ENCODE measurements at regions not wholly inside any gene's neighbourhood (a gene's known extent, or its start where the extent isn't known, plus 50 kb on each side); places are given as distances from the start of the nearest gene placed in this dataset.

DNA sequence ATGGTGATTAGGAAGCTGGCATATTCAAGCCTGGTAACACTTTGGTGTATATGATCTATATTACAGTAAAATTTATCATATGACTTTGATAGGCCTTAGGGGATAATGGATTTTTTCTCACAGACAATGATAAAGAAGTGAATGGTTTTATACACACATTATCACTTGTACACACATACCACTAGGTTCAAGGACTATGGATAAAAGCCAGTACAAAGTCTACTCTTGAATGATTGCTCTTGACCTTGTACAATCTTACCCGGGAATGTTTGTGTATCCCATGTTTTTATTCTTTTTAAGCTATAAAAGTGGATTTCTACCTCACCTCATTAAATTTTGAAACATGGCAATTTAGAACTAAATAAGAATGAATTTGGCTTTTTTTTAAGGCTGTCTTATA, 414.5 kb upstream of the ADAMTSL1 start:
- TF ChIP-seq EZH2 (IDR thresholded peaks at IDR 0.05; ENCODE audit: insufficient read depth, low read length): no peak
- TF ChIP-seq, protein P1, sequence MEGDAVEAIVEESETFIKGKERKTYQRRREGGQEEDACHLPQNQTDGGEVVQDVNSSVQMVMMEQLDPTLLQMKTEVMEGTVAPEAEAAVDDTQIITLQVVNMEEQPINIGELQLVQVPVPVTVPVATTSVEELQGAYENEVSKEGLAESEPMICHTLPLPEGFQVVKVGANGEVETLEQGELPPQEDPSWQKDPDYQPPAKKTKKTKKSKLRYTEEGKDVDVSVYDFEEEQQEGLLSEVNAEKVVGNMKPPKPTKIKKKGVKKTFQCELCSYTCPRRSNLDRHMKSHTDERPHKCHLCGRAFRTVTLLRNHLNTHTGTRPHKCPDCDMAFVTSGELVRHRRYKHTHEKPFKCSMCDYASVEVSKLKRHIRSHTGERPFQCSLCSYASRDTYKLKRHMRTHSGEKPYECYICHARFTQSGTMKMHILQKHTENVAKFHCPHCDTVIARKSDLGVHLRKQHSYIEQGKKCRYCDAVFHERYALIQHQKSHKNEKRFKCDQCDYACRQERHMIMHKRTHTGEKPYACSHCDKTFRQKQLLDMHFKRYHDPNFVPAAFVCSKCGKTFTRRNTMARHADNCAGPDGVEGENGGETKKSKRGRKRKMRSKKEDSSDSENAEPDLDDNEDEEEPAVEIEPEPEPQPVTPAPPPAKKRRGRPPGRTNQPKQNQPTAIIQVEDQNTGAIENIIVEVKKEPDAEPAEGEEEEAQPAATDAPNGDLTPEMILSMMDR (IDR thresholded peaks at IDR 0.05; ENCODE audit: insufficient read depth, low read depth, low read length): no peak

Data from astrocyte (in vitro differentiated cells and primary cell).